ENCODE measurements at regions not wholly inside any gene's neighbourhood (a gene's known extent, or its start where the extent isn't known, plus 50 kb on each side); places are given as distances from the start of the nearest gene placed in this dataset.
A peak's percentile ranks its signal among the peaks of the same experiment; 100 is the strongest.
"Not testable (repeated sequence)": the region's sequence is repeated elsewhere in the genome, so short reads cannot be mapped to it uniquely, and the experiment has no call there.

- DNase-seq = no peak
Observed at GRCh38 chr6:102126488-102126887, 733.0 kb downstream of the GRIK2 start.

GRCh38 chr6:102127253-102127652, 733.7 kb downstream of the GRIK2 start:
- DNase-seq = no peak

GRCh38 chr6:102137859-102138258, 744.4 kb downstream of the GRIK2 start:
- no peak for DNase-seq

GRCh38 chr6:102149191-102149590, 755.7 kb downstream of the GRIK2 start:
- no peak for DNase-seq

GRCh38 chr6:102150549-102150948, 757.0 kb downstream of the GRIK2 start:
- DNase-seq = no peak

- DNase-seq = no peak
Observed at GRCh38 chr6:102154176-102154575, 760.7 kb downstream of the GRIK2 start.

GRCh38 chr6:102154874-102155273, 761.4 kb downstream of the GRIK2 start:
- no peak for DNase-seq

- not testable (repeated sequence) for DNase-seq
Observed at GRCh38 chr6:102169802-102170201, 776.3 kb downstream of the GRIK2 start.

GRCh38 chr6:102187186-102187585, 793.7 kb downstream of the GRIK2 start:
- no peak for DNase-seq

GRCh38 chr6:102195311-102195710, 801.8 kb downstream of the GRIK2 start:
- DNase-seq = no peak

- no peak for DNase-seq
Observed at GRCh38 chr6:102197211-102197610, 803.7 kb downstream of the GRIK2 start.

GRCh38 chr6:102204351-102204750, 810.8 kb downstream of the GRIK2 start:
- no peak for DNase-seq

GRCh38 chr6:102215425-102215824, 821.9 kb downstream of the GRIK2 start:
- DNase-seq = peak; percentile 16 to 82

- peak; percentile 26 to 70 for DNase-seq
Observed at GRCh38 chr6:102216232-102216631, 822.7 kb downstream of the GRIK2 start.

GRCh38 chr6:102223942-102224341, 830.4 kb downstream of the GRIK2 start:
- no peak for DNase-seq

GRCh38 chr6:102229271-102229670, 835.8 kb downstream of the GRIK2 start:
- DNase-seq = no peak

Data from NCI-H524 (cell line).